Smooth muscle cell (in vitro differentiated cells): ENCODE measurements at regions not wholly inside any gene's neighbourhood (a gene's known extent, or its start where the extent isn't known, plus 50 kb on each side); places are given as distances from the start of the nearest gene placed in this dataset.

Experiments used
- DNase-seq: peaks from one replicate; lab custom pipeline; 2025; ENCODE audit not compliant: unreplicated experiment; lab: John Stamatoyannopoulos, UW
- H2AFZ ChIP-seq: fragments of 200-600 bp; sonication (generic); 2 replicates; pipeline ENCODE4 v1.6.0; 2016; ENCODE audit warnings: antibody characterized with exemption, low read depth, mild to moderate bottlenecking
- H3F3A ChIP-seq: fragments of 200-600 bp; sonication (generic); 2 replicates; pipeline ENCODE4 v1.6.0; 2017; ENCODE audit warnings: antibody characterized with exemption, low read depth
- H3K27ac ChIP-seq: fragments of 200-600 bp; sonication (generic); 2 replicates; pipeline ENCODE4 v1.5.1; 2016; ENCODE audit warnings: low read depth, mild to moderate bottlenecking
- H3K27me3 ChIP-seq: fragments of 200-600 bp; sonication (generic); 2 replicates; pipeline ENCODE4 v1.6.1; 2016; ENCODE audit warnings: low read depth, mild to moderate bottlenecking
- H3K36me3 ChIP-seq: fragments of 200-600 bp; sonication (generic); 2 replicates; pipeline ENCODE4 v1.5.1; 2016; ENCODE audit warnings: low read depth
- H3K4me1 ChIP-seq: fragments of 200-600 bp; sonication (generic); 2 replicates; pipeline ENCODE4 v1.5.1; 2016; ENCODE audit warnings: low read depth
- H3K4me2 ChIP-seq: fragments of 200-600 bp; sonication (generic); 2 replicates; pipeline ENCODE4 v1.6.0; 2016; ENCODE audit warnings: mild to moderate bottlenecking
- H3K4me3 ChIP-seq: fragments of 200-600 bp; sonication (generic); 2 replicates; pipeline ENCODE4 v1.5.1; 2016; ENCODE audit warnings: mild to moderate bottlenecking
- H3K79me2 ChIP-seq: fragments of 200-600 bp; sonication (generic); 2 replicates; pipeline ENCODE4 v1.6.0; 2016; ENCODE audit warnings: low read depth, mild to moderate bottlenecking
- H3K9ac ChIP-seq: fragments of 200-600 bp; sonication (generic); 2 replicates; pipeline ENCODE4 v1.6.0; 2016; ENCODE audit warnings: low read depth
- H3K9me3 ChIP-seq: fragments of 200-600 bp; sonication (generic); replicated peaks from 2 replicates; pipeline ENCODE4 v1.5.1; 2016; ENCODE audit warnings: low read depth
- H4K20me1 ChIP-seq: fragments of 200-600 bp; sonication (generic); 2 replicates; pipeline ENCODE4 v1.6.0; 2016; ENCODE audit warnings: low read depth
- WGBS: methylation state at CpG from one replicate; pipeline ENCODE4 v1.1.7; 2016; ENCODE audit warnings: low lambda C conversion rate; 5-methylcytosine and 5-hydroxymethylcytosine counted together
- TF ChIP-seq, protein P1 (sequence below): fragments of 200-600 bp; sonication (generic); IDR thresholded peaks from 2 replicates; pipeline ENCODE4 v1.5.1; 2017; ENCODE audit warnings: borderline replicate concordance, mild to moderate bottlenecking, antibody characterized with exemption; ENCODE audit not compliant: insufficient read depth, poor library complexity, severe bottlenecking

DNA sequence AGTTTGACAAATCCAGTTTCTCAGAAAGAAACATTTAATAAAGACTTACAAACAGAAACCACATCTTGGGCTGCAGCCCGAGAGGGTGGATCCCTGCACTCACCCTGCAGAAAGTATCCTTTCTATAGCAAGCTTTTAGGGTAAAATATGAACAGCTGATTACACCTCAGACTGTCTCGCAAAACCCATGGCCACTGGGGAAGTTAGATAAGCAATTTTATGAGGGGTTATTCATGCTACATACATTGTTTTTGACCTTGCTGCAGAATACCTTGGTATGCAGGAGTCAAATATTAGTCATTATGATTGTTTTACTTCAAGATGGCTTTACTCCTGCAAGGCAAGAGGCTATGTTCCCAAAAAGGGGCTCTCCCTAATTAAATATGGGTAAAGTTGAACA, 126.9 kb downstream of the OR2B2 start:
- H3K4me3 ChIP-seq = no peak overlapping the region
- no peaks in the 10 kb centered on the region for H3K4me1 ChIP-seq
- H3K27ac ChIP-seq = no peak overlapping the region
- 75% methylated on average over 2 of the region's 2 CpGs for WGBS
- H3K36me3 ChIP-seq = no peaks in the 10 kb centered on the region
- H3K27me3 ChIP-seq = no peaks in the 10 kb centered on the region
- no peaks in the 10 kb centered on the region for H3K9me3 ChIP-seq
- H2AFZ ChIP-seq = no peak overlapping the region
- TF ChIP-seq, protein P1, sequence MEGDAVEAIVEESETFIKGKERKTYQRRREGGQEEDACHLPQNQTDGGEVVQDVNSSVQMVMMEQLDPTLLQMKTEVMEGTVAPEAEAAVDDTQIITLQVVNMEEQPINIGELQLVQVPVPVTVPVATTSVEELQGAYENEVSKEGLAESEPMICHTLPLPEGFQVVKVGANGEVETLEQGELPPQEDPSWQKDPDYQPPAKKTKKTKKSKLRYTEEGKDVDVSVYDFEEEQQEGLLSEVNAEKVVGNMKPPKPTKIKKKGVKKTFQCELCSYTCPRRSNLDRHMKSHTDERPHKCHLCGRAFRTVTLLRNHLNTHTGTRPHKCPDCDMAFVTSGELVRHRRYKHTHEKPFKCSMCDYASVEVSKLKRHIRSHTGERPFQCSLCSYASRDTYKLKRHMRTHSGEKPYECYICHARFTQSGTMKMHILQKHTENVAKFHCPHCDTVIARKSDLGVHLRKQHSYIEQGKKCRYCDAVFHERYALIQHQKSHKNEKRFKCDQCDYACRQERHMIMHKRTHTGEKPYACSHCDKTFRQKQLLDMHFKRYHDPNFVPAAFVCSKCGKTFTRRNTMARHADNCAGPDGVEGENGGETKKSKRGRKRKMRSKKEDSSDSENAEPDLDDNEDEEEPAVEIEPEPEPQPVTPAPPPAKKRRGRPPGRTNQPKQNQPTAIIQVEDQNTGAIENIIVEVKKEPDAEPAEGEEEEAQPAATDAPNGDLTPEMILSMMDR = no peak
- no peaks in the 10 kb centered on the region for H3F3A ChIP-seq
- DNase-seq = no peak
- no peaks in the 10 kb centered on the region for H4K20me1 ChIP-seq
- no peaks in the 10 kb centered on the region for H3K79me2 ChIP-seq
- H3K4me2 ChIP-seq = no peak overlapping the region
- no peak overlapping the region for H3K9ac ChIP-seq

DNA sequence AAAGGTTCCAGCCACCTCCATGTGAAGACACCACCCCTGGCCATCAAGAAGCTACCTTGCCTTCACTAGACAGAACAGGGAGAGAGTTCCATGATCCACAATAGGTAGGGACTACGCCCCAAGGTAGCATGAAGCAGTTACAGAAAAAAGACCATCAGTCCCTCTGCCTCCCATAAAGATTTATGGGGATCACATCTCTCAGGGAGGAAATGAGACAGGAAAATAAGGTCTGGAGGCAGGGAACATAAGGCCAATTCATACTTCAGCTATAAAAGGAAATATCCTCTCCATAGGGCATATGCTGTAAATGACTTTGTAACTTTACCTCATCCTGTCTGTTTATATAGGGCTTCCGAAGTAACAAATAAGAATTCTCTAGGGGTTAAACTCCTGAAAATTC, 129.4 kb downstream of the OR2B2 start:
- Histone ChIP-seq H2AFZ (no peak overlapping the region), H3K4me1 (no peaks in the 10 kb centered on the region), H3K4me3 (no peak overlapping the region), H3K27ac (no peak overlapping the region), H3K36me3 (no peaks in the 10 kb centered on the region), H3F3A (no peaks in the 10 kb centered on the region), H3K79me2 (no peaks in the 10 kb centered on the region), H3K9ac (no peak overlapping the region), H3K27me3 (no peaks in the 10 kb centered on the region), H4K20me1 (no peaks in the 10 kb centered on the region), H3K4me2 (no peak overlapping the region), H3K9me3 (no peaks in the 10 kb centered on the region)
- TF ChIP-seq, protein P1 = no peak
- 92% methylated on average over 2 of the region's 2 CpGs for WGBS
- DNase-seq = no peak

DNA sequence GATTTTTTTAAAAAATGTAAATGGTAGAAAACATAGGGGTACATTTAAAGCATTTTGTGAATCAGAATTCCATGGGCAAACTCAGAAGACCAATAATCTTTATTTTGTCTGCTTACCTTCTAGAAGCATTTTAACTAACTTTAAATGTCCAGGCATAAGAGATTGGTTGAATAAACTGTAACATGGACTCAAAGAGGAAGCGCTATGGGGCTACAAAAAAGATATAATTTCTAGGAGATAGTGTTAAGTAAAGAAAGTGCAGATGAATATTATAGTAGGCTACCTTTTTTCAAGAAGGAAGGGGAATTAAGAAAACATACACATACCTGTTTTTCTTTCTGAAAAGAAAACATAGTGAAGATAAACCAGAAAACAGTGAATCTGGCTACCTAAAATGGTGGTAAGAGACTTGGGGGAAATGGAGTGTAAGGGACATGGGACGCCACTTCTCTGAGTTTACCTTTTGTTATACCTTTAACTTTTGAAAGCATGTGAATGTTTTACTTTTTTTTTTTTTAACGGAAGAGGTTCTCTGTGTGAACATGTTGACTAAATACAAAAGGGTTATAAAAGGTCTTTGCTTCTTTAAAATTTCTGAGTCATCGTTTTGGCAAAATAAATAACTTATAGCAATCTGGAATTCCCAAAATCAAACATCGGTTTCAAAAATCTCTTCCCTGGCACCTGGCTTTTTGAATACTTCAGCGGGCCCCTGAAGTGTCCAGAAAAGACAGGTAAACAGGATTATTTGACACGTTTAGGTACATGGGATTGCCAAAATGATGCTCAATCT, 133.4 kb downstream of the OR2B2 start:
- H3K27me3 ChIP-seq = no peaks in the 10 kb centered on the region
- H4K20me1 ChIP-seq = no peaks in the 10 kb centered on the region
- H3K27ac ChIP-seq = no peak overlapping the region
- no peaks in the 10 kb centered on the region for H3F3A ChIP-seq
- H3K36me3 ChIP-seq = no peaks in the 10 kb centered on the region
- H3K4me1 ChIP-seq = no peaks in the 10 kb centered on the region
- H3K9me3 ChIP-seq = no peaks in the 10 kb centered on the region
- H2AFZ ChIP-seq = no peak overlapping the region
- H3K4me2 ChIP-seq = no peak overlapping the region
- TF ChIP-seq, protein P1 = no peak
- H3K4me3 ChIP-seq = no peak overlapping the region
- no peak for DNase-seq
- no peak overlapping the region for H3K9ac ChIP-seq
- WGBS = 92% methylated on average over 7 of the region's 7 CpGs
- no peaks in the 10 kb centered on the region for H3K79me2 ChIP-seq
